ENCODE measurements at regions not wholly inside any gene's neighbourhood (a gene's known extent, or its start where the extent isn't known, plus 50 kb on each side); places are given as distances from the start of the nearest gene placed in this dataset.

GRCh38 chr4:177582992-177583391 lies 140.8 kb upstream of the AGA start:
- TF ChIP-seq CTCF (IDR thresholded peaks at IDR 0.05): no peak
- no peak for TF ChIP-seq POLR2A (IDR thresholded peaks at IDR 0.05)
